ENCODE measurements at regions not wholly inside any gene's neighbourhood (a gene's known extent, or its start where the extent isn't known, plus 50 kb on each side); places are given as distances from the start of the nearest gene placed in this dataset.

- no peak for DNase-seq (ENCODE audit: low read depth)
- H3K4me3 ChIP-seq (ENCODE audit: low read depth, low read length), result no peak overlapping the region
These were observed 235.7 kb upstream of the CFAP20DC start for GRCh38 chr3:59285560-59285959.

GRCh38 chr3:59284926-59285325, 235.1 kb upstream of the CFAP20DC start:
- no peak overlapping the region for H3K4me3 ChIP-seq (ENCODE audit: low read depth, low read length)
- DNase-seq (ENCODE audit: low read depth), result no peak

DNA sequence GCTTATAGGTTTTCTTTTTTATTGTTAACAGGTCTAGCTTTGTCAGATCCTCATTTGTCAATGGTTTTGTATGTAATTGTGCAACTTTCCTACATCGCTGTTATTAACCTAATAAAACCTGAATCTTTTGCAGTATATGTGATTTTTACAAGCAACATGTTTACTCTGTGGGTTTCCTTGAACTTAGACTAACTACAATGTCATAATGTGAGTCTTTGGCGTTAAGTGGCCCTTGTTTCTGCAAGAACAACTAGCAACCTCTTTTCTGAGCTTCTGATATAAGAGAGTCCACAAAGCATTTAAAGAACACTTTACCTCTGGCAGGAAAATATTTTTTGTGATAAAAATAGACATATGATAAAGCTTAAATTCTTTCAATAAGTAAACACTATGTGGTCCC, 230.3 kb upstream of the CFAP20DC start:
- no peak for DNase-seq (ENCODE audit: low read depth)
- no peak overlapping the region for H3K4me3 ChIP-seq (ENCODE audit: low read depth, low read length)

- no peak for DNase-seq (ENCODE audit: low read depth)
- H3K4me3 ChIP-seq (ENCODE audit: low read depth, low read length), result no peak overlapping the region
These were observed 228.0 kb upstream of the CFAP20DC start for GRCh38 chr3:59277816-59278215.

GRCh38 chr3:59277201-59277600, 227.4 kb upstream of the CFAP20DC start:
- no peak for DNase-seq (ENCODE audit: low read depth)
- no peak overlapping the region for H3K4me3 ChIP-seq (ENCODE audit: low read depth, low read length)

DNA sequence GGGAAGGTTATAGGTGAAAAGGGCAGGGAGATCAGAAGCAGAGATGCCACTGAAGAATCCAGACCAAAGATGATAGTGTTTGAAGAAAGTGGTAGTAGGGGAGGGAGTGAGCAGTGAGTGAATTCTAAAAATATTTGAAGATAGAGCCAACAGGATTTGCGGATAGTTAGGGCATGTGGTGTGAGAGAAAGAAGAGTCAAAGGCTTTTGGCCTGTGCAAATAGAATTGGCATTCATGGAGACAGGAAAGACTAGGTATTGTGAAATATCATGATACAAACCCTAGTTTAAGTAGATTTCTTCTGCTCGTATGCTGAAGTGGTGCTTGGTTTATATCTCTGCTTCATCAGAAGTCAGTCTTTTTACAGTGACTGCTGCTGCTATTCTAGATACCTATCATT, 224.2 kb upstream of the CFAP20DC start:
- H3K4me3 ChIP-seq (ENCODE audit: low read depth, low read length), result no peak overlapping the region
- no peak for DNase-seq (ENCODE audit: low read depth)

- DNase-seq (ENCODE audit: low read depth), result no peak
- H3K4me3 ChIP-seq (ENCODE audit: low read depth, low read length), result no peak overlapping the region
These were observed 222.1 kb upstream of the CFAP20DC start for GRCh38 chr3:59271971-59272370.

GRCh38 chr3:59270921-59271320, 221.1 kb upstream of the CFAP20DC start:
- no peak for DNase-seq (ENCODE audit: low read depth)
- H3K4me3 ChIP-seq (ENCODE audit: low read depth, low read length), result no peak overlapping the region

GRCh38 chr3:59270209-59270608, 220.4 kb upstream of the CFAP20DC start:
- no peak for DNase-seq (ENCODE audit: low read depth)
- H3K4me3 ChIP-seq (ENCODE audit: low read depth, low read length), result no peak overlapping the region

DNA sequence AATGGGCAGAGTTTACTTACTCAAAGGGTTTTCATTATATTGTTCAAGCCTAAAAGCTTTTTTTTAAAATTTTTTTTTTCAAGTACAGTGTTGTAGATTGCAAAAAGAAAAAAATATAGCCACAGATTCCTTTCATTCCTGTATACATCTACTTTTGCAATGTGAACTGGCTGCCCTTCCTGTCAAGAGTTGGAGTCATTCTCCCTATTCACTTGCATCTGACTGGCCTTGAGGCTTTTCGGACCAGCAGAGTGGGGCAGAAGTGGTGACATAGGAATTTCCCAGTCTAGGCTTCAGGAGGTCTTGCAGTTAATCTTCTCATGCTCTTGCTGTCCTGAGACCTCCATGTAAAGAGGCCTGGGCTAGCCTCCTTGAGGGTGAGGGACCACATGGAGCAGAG, 218.3 kb upstream of the CFAP20DC start:
- DNase-seq (ENCODE audit: low read depth), result no peak
- no peak overlapping the region for H3K4me3 ChIP-seq (ENCODE audit: low read depth, low read length)

DNA sequence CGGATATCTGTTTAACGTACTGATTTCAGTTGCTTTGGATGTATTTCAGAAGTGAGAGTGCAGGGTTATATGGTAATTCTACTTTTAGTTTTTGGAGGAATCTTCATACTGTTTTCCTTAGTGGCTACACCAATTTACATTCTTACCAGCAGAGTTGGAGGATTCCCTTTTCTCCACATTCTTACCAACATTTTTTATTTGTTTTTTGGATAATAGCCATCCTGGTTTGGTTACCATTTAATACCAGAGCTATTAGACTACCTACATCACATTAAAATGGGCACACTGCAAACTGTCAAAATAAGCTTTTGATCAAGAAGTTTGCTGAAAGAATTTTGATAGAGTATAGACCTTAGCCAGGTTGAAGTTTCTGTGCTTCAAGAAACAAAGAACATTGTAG, 217.2 kb upstream of the CFAP20DC start:
- no peak overlapping the region for H3K4me3 ChIP-seq (ENCODE audit: low read depth, low read length)
- no peak for DNase-seq (ENCODE audit: low read depth)

DNA sequence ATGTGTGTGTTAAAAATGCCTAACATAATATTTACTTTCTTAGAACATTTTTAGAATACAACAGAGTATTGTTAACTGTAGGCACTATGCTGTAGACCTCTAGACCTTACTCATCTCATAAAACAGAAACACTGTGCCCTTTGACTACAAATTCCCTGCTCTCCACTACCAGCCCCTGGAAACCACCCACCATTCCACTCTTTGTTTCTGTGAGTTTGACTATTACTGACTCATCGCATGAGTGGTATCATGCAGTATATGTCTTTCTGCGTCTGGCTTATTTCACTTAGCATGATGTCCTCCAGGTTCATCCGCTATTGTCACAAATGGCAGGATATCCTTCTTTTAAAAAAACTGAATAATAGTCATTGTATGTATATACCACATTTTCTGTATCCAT, 216.7 kb upstream of the CFAP20DC start:
- DNase-seq (ENCODE audit: low read depth), result no peak
- no peak overlapping the region for H3K4me3 ChIP-seq (ENCODE audit: low read depth, low read length)

DNA sequence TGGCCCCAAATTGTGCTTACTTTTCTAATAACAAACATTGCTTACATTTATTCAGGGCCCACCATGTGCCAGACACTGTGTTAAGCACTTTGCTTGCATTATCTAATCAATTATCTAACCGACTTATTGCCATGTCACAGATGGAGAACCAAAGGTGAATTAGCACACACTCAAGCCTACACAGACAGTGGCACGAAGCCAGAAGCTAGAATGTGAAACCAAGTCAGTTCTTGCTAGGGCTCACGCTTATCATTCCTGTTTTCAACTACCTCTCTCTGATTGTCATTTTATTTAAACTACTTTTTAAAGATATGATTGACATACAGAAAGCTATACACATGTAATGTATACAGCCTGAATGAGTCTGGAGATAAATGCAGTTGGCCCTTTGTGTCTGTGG, 215.7 kb upstream of the CFAP20DC start:
- H3K4me3 ChIP-seq (ENCODE audit: low read depth, low read length), result no peak overlapping the region
- no peak for DNase-seq (ENCODE audit: low read depth)

DNA sequence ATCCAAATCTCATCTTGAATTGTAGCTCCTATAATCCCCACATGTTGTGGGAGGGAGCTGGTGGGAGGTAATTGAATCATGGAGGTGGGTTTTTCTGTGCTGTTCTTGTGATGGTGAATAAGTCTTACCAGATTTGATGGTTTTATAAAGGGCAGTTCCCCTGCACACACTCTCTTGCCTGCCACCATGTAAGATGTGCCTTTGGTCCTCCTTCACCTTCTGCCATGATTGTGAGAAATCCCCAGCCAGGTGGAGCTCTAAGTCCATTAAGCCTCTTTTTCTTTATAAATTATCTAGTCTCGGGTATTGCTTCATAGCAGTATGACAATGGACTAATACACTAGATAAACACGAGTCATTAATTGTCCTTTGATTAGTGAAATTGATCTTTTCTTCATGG, 214.5 kb upstream of the CFAP20DC start:
- H3K4me3 ChIP-seq (ENCODE audit: low read depth, low read length), result no peak overlapping the region
- no peak for DNase-seq (ENCODE audit: low read depth)

DNA sequence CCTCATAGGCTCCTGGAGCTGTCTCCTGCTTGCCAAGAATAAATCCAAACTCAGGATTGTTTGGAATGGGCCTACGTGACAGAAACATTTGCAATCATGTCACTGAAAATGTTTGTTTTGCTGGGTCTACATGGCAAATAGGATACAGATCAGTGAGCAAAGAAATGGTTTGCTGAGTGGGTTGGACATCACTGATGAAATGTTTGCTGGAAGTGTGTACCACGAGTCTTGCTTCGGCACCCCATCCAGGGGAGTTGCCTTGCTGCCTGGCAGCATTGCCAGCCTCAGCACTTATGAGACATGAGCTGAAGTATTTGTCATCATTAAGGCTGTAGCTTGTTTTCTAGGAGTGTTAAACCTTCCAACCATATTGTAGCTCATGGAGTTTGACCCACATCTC, 213.3 kb upstream of the CFAP20DC start:
- no peak for DNase-seq (ENCODE audit: low read depth)
- no peak overlapping the region for H3K4me3 ChIP-seq (ENCODE audit: low read depth, low read length)

DNA sequence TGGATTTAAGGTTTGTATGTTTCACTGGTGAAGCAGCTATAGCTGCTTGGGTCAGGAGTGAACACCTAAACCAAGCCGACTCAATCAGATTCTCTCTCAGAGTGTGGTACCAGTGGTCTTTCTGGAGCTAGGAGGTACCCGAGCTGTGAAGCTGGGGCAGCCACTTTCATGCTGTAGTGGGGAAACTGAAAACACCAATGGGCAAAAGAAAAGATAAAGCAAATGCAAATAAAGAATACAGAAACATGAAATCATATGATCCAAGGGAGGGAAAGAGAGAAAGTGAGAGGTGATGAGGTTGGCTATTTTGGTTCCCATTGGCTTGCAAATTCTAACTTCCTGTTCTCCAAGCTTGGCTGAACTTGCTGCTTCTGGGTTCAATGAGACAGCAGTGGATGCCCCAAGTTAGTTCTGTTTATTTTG, 212.3 kb upstream of the CFAP20DC start:
- no peak overlapping the region for H3K4me3 ChIP-seq (ENCODE audit: low read depth, low read length)
- no peak for DNase-seq (ENCODE audit: low read depth)

DNA sequence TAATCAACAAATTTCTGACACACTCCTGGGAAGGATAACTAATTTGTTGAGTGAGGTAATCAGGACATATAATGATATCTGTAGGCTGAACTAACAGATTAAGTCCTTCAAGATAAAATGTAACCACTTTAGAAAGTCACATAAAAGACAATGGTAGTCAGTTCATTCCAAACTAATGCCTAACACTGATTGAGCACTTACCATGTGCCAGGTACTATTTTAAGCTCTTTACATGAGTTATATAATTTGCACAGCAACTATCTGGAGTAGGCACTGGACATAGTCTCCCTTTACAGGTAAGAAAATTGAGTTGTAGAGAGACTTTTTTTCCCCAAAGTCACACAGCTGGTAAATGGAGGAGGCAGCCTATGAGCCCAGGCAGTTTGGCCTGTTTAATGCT, 211.2 kb upstream of the CFAP20DC start:
- no peak for DNase-seq (ENCODE audit: low read depth)
- H3K4me3 ChIP-seq (ENCODE audit: low read depth, low read length), result no peak overlapping the region

- no peak overlapping the region for H3K4me3 ChIP-seq (ENCODE audit: low read depth, low read length)
- no peak for DNase-seq (ENCODE audit: low read depth)
These were observed 208.9 kb upstream of the CFAP20DC start for GRCh38 chr3:59258550-59259260.

DNA sequence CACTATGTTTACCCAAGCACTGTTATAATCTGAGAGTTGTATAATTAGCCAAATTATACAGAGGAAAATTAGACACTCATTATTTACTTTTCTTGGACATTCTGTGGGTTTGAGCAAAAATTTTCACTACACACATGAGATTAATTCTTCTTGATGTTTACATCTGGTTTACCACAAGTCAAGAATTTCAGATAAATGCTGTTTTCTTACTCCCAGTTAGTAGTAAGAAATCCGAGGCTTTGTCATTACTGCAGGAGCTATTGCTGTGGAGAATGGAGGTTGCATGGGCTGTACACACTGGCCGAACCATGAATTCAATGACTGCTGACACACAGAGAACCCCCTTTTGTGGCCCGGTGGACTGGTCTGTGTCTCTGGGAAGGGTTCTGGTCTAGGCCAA, 207.7 kb upstream of the CFAP20DC start:
- no peak overlapping the region for H3K4me3 ChIP-seq (ENCODE audit: low read depth, low read length)
- DNase-seq (ENCODE audit: low read depth), result no peak

DNA sequence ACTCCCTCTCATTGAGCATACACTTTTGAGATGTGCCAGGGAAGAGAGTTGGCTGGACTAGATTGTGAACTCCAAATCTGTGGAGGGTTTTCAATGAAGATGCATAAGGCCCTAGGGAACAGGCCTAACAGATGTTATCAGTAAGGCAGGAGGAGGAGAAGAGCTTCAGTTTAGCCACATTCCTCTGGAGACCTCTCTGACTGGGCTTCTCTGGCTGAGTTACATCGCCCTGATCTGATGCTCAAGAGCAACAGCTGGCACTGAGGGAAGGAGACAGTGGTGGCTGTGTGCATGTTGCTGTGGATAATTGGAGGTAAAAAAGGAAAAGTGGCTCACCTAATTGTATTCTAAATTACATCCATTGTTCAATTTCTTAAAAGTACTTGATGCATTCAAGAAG, 206.4 kb upstream of the CFAP20DC start:
- no peak overlapping the region for H3K4me3 ChIP-seq (ENCODE audit: low read depth, low read length)
- DNase-seq (ENCODE audit: low read depth), result no peak

- no peak overlapping the region for H3K4me3 ChIP-seq (ENCODE audit: low read depth, low read length)
- no peak for DNase-seq (ENCODE audit: low read depth)
These were observed 205.2 kb upstream of the CFAP20DC start for GRCh38 chr3:59254976-59255375.

DNA sequence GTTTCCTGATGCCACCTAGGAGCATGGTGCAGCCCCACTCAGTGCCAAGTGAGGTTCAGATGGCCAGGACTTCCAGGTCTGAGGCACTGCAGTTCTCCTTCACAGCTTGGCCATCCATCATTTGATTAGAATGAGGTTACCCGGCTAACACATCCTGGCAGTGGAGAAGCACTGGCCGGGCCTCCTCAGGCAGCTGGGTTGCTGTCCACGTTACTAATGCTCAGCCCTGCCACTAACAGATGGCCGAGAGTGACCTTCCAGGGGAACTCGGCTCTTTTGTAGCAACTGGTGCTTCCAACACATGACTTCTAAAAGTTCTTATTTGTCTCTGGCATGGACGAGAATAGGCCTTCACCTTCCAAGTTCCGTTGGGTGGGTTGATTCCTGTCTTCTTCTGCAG, 204.6 kb upstream of the CFAP20DC start:
- no peak for DNase-seq (ENCODE audit: low read depth)
- no peak overlapping the region for H3K4me3 ChIP-seq (ENCODE audit: low read depth, low read length)

Measured in skeletal muscle cell (primary cell).